ENCODE measurements at regions not wholly inside any gene's neighbourhood (a gene's known extent, or its start where the extent isn't known, plus 50 kb on each side); places are given as distances from the start of the nearest gene placed in this dataset.
"Not testable (repeated sequence)": the region's sequence is repeated elsewhere in the genome, so short reads cannot be mapped to it uniquely, and the experiment has no call there.

- H3K36me3 Mint-ChIP-seq (ENCODE audit: insufficient read depth, unreplicated experiment), result no peaks in the 10 kb centered on the region
- no TSS peak for BruUV-seq (replicated peaks)
- H3K27me3 Mint-ChIP-seq (ENCODE audit: unreplicated experiment), result no peaks in the 10 kb centered on the region
- DNase-seq, result no peak
- H3K4me3 Mint-ChIP-seq (ENCODE audit: low read depth, unreplicated experiment), result no peak overlapping the region
- no peak overlapping the region for H3K27ac Mint-ChIP-seq (ENCODE audit: unreplicated experiment)
- H3K9me3 Mint-ChIP-seq (ENCODE audit: low read depth, unreplicated experiment), result no peaks in the 10 kb centered on the region
- TF ChIP-seq CTCF (IDR thresholded peaks at IDR 0.05; ENCODE audit: unreplicated experiment), result no peak
- intact Hi-C loops (cut with micrococcal nuclease; ENCODE audit: unreplicated experiment), result no loop called here
- CTCF ChIA-PET, result no interaction called here
- no peaks in the 10 kb centered on the region for H3K4me1 Mint-ChIP-seq (ENCODE audit: low read depth, unreplicated experiment)
These were observed 438.0 kb upstream of the IMPG1 start for GRCh38 chr6:76510489-76510888.

GRCh38 chr6:76509397-76509796, 436.9 kb upstream of the IMPG1 start:
- CTCF ChIA-PET, result no interaction called here
- no peaks in the 10 kb centered on the region for H3K36me3 Mint-ChIP-seq (ENCODE audit: insufficient read depth, unreplicated experiment)
- intact Hi-C loops (cut with micrococcal nuclease; ENCODE audit: unreplicated experiment), result no loop called here
- no peaks in the 10 kb centered on the region for H3K9me3 Mint-ChIP-seq (ENCODE audit: low read depth, unreplicated experiment)
- no peaks in the 10 kb centered on the region for H3K27me3 Mint-ChIP-seq (ENCODE audit: unreplicated experiment)
- no peaks in the 10 kb centered on the region for H3K4me1 Mint-ChIP-seq (ENCODE audit: low read depth, unreplicated experiment)
- no peak for TF ChIP-seq CTCF (IDR thresholded peaks at IDR 0.05; ENCODE audit: unreplicated experiment)
- BruUV-seq (replicated peaks), result no TSS peak
- no peak overlapping the region for H3K27ac Mint-ChIP-seq (ENCODE audit: unreplicated experiment)
- H3K4me3 Mint-ChIP-seq (ENCODE audit: low read depth, unreplicated experiment), result no peak overlapping the region
- DNase-seq, result no peak

GRCh38 chr6:76506808-76507207, 434.3 kb upstream of the IMPG1 start:
- Mint-ChIP-seq H3K27me3 (ENCODE audit: unreplicated experiment) (no peaks in the 10 kb centered on the region), H3K4me3 (ENCODE audit: low read depth, unreplicated experiment) (no peak overlapping the region), H3K36me3 (ENCODE audit: insufficient read depth, unreplicated experiment) (no peaks in the 10 kb centered on the region), H3K27ac (ENCODE audit: unreplicated experiment) (no peak overlapping the region), H3K4me1 (ENCODE audit: low read depth, unreplicated experiment) (no peaks in the 10 kb centered on the region), H3K9me3 (ENCODE audit: low read depth, unreplicated experiment) (no peaks in the 10 kb centered on the region)
- intact Hi-C loops (cut with micrococcal nuclease; ENCODE audit: unreplicated experiment), result no loop called here
- DNase-seq, result no peak
- no peak for TF ChIP-seq CTCF (IDR thresholded peaks at IDR 0.05; ENCODE audit: unreplicated experiment)
- CTCF ChIA-PET, result no interaction called here
- no TSS peak for BruUV-seq (replicated peaks)

GRCh38 chr6:76495909-76496308, 423.4 kb upstream of the IMPG1 start:
- BruUV-seq (replicated peaks), result no TSS peak
- no peak for TF ChIP-seq CTCF (IDR thresholded peaks at IDR 0.05; ENCODE audit: unreplicated experiment)
- no peaks in the 10 kb centered on the region for H3K36me3 Mint-ChIP-seq (ENCODE audit: insufficient read depth, unreplicated experiment)
- intact Hi-C loops (cut with micrococcal nuclease; ENCODE audit: unreplicated experiment), result no loop called here
- H3K27ac Mint-ChIP-seq (ENCODE audit: unreplicated experiment), result no peak overlapping the region
- no peaks in the 10 kb centered on the region for H3K9me3 Mint-ChIP-seq (ENCODE audit: low read depth, unreplicated experiment)
- DNase-seq, result no peak
- CTCF ChIA-PET, result no interaction called here
- H3K4me3 Mint-ChIP-seq (ENCODE audit: low read depth, unreplicated experiment), result no peak overlapping the region
- H3K4me1 Mint-ChIP-seq (ENCODE audit: low read depth, unreplicated experiment), result no peaks in the 10 kb centered on the region
- no peaks in the 10 kb centered on the region for H3K27me3 Mint-ChIP-seq (ENCODE audit: unreplicated experiment)

GRCh38 chr6:76491376-76491775, 418.9 kb upstream of the IMPG1 start:
- H3K27ac Mint-ChIP-seq (ENCODE audit: unreplicated experiment); H3K27me3 Mint-ChIP-seq (ENCODE audit: unreplicated experiment); BruUV-seq (replicated peaks); H3K4me1 Mint-ChIP-seq (ENCODE audit: low read depth, unreplicated experiment); intact Hi-C loops (cut with micrococcal nuclease; ENCODE audit: unreplicated experiment); H3K9me3 Mint-ChIP-seq (ENCODE audit: low read depth, unreplicated experiment); H3K36me3 Mint-ChIP-seq (ENCODE audit: insufficient read depth, unreplicated experiment); H3K4me3 Mint-ChIP-seq (ENCODE audit: low read depth, unreplicated experiment); DNase-seq: not testable (repeated sequence)
- CTCF ChIA-PET, result interaction anchor here (0.7 kb wide), 1 partner anchor 7 kb away, joined by 3 read pairs; no protein-coding TSS in a partner anchor

Data from Calu3 (cell line).